Forelimb muscle (tissue), 1 donor: ENCODE measurements at regions not wholly inside any gene's neighbourhood (a gene's known extent, or its start where the extent isn't known, plus 50 kb on each side); places are given as distances from the start of the nearest gene placed in this dataset.

Source experiments
- DNase-seq: peaks from one replicate; pipeline ENCODE4 v3.0.0-alpha.2; 2013; ENCODE audit warnings: low read depth

GRCh38 chr11:41861838-41862237 is 402.4 kb upstream of the LRRC4C start:
- DNase-seq: peak; percentile 6

GRCh38 chr11:41866525-41866924 is 407.1 kb upstream of the LRRC4C start:
- DNase-seq: no peak

GRCh38 chr11:41868606-41869005 is 409.2 kb upstream of the LRRC4C start:
- no peak for DNase-seq

GRCh38 chr11:41872426-41872825 is 413.0 kb upstream of the LRRC4C start:
- no peak for DNase-seq

- DNase-seq: no peak
Measured at GRCh38 chr11:41872870-41873269, 413.4 kb upstream of the LRRC4C start.

GRCh38 chr11:41878095-41878494 is 418.6 kb upstream of the LRRC4C start:
- no peak for DNase-seq

GRCh38 chr11:41879214-41879613 is 419.8 kb upstream of the LRRC4C start:
- DNase-seq: no peak

GRCh38 chr11:41895081-41895480 is 435.6 kb upstream of the LRRC4C start:
- no peak for DNase-seq

GRCh38 chr11:41897991-41898390 is 438.5 kb upstream of the LRRC4C start:
- no peak for DNase-seq

GRCh38 chr11:41917900-41918299 is 458.4 kb upstream of the LRRC4C start:
- DNase-seq: no peak

- no peak for DNase-seq
Measured at GRCh38 chr11:41920374-41920773, 460.9 kb upstream of the LRRC4C start.

GRCh38 chr11:41921746-41922390 is 462.4 kb upstream of the LRRC4C start:
- no peak for DNase-seq

- no peak for DNase-seq
Measured at GRCh38 chr11:41926339-41926738, 466.9 kb upstream of the LRRC4C start.

- DNase-seq: no peak
Measured at GRCh38 chr11:41935241-41935640, 475.8 kb upstream of the LRRC4C start.

GRCh38 chr11:41935795-41936194 is 476.3 kb upstream of the LRRC4C start:
- no peak for DNase-seq

- DNase-seq: no peak
Measured at GRCh38 chr11:41943656-41944055, 484.2 kb upstream of the LRRC4C start.

- no peak for DNase-seq
Measured at GRCh38 chr11:41947392-41947791, 487.9 kb upstream of the LRRC4C start.

- DNase-seq: no peak
Measured at GRCh38 chr11:41950470-41951143, 491.2 kb upstream of the LRRC4C start.

GRCh38 chr11:41954034-41954433 is 494.6 kb upstream of the LRRC4C start:
- no peak for DNase-seq

GRCh38 chr11:41955066-41955465 is 495.6 kb upstream of the LRRC4C start:
- no peak for DNase-seq

- no peak for DNase-seq
Measured at GRCh38 chr11:41955635-41956400, 496.4 kb upstream of the LRRC4C start.

GRCh38 chr11:41963406-41963805 is 504.0 kb upstream of the LRRC4C start:
- no peak for DNase-seq

- no peak for DNase-seq
Measured at GRCh38 chr11:41970681-41971080, 511.2 kb upstream of the LRRC4C start.
